ENCODE measurements at regions not wholly inside any gene's neighbourhood (a gene's known extent, or its start where the extent isn't known, plus 50 kb on each side); places are given as distances from the start of the nearest gene placed in this dataset.
A peak's percentile ranks its signal among the peaks of the same experiment; 100 is the strongest.

GRCh38 chr12:30015631-30016337 is 232.0 kb upstream of the TMTC1 start:
- no peak overlapping the region for H3K4me3 Mint-ChIP-seq

DNA sequence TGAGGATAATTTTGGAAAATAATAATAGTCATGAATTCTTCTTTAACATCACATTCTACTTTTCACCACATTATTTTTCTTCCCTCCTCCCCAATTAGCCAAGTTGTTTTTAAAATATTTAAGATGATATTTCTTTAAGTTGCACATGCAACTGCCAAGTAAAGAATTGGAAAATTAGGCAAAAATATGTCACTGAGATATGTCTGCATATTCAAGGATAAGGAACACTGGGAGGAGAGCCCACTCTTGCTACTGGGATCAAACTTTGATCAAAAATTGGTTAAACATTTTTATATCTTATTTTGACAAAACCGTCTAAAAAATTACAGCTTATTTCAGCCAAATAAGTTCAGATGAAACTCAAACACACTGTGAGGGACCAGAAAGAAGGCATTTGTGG is 231.2 kb upstream of the TMTC1 start:
- WGBS (ENCODE audit: insufficient coverage), result no CpG with 5 or more reads among the region's 1 CpG
- Mint-ChIP-seq H3K27ac (no peak overlapping the region), H3K36me3 (no peaks in the 10 kb centered on the region), H3K27me3 (ENCODE audit: low read depth in 3 of 3) (no peaks in the 10 kb centered on the region), H3K9me3 (peaks cover 0 to 3% (median 0%) of the 10 kb centered on the region in 7 donors), H3K4me3 (no peak overlapping the region), H3K4me1 (no peaks in the 10 kb centered on the region)
- no peak overlapping the region for H3K9ac ChIP-seq (ENCODE audit: insufficient read depth, low read length, poor library complexity, severe bottlenecking)
- TF ChIP-seq, protein P1, sequence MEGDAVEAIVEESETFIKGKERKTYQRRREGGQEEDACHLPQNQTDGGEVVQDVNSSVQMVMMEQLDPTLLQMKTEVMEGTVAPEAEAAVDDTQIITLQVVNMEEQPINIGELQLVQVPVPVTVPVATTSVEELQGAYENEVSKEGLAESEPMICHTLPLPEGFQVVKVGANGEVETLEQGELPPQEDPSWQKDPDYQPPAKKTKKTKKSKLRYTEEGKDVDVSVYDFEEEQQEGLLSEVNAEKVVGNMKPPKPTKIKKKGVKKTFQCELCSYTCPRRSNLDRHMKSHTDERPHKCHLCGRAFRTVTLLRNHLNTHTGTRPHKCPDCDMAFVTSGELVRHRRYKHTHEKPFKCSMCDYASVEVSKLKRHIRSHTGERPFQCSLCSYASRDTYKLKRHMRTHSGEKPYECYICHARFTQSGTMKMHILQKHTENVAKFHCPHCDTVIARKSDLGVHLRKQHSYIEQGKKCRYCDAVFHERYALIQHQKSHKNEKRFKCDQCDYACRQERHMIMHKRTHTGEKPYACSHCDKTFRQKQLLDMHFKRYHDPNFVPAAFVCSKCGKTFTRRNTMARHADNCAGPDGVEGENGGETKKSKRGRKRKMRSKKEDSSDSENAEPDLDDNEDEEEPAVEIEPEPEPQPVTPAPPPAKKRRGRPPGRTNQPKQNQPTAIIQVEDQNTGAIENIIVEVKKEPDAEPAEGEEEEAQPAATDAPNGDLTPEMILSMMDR (IDR thresholded peaks at IDR 0.05), result no peak
- DNase-seq, result no peak
- H2AFZ ChIP-seq (ENCODE audit: insufficient read depth, low read depth, low read length, poor library complexity, severe bottlenecking), result no peak overlapping the region
- H3K36me3 ChIP-seq (replicated peaks in 1 of 2; ENCODE audit: control insufficient read depth in 1 of 2, insufficient read depth in 2 of 2, low read length in 2 of 2), result no peaks in the 10 kb centered on the region
- no peaks in the 10 kb centered on the region for H4K20me1 ChIP-seq (ENCODE audit: insufficient read depth, low read length)
- no peaks in the 10 kb centered on the region for H3K79me2 ChIP-seq (ENCODE audit: insufficient read depth, low read length)
- no peaks in the 10 kb centered on the region for H3K4me1 ChIP-seq (ENCODE audit: control insufficient read depth in 1 of 2, insufficient read depth in 2 of 2, low read length in 2 of 2)
- H3K4me3 ChIP-seq (replicated peaks in 1 of 3; ENCODE audit: low read depth in 2 of 3, low read length in 3 of 3), result no peak overlapping the region
- H3K27ac ChIP-seq (ENCODE audit: low read depth in 1 of 2, low read length in 2 of 2), result no peak overlapping the region
- no peak overlapping the region for H3K4me2 ChIP-seq (replicated peaks; ENCODE audit: extremely low read depth, low read length, poor library complexity, severe bottlenecking)
- H3K27me3 ChIP-seq (ENCODE audit: control insufficient read depth in 2 of 2, insufficient read depth in 2 of 2, low read length in 2 of 2), result no peaks in the 10 kb centered on the region
- peaks cover 0 to 2% of the 10 kb centered on the region in 2 donors for H3K9me3 ChIP-seq (replicated peaks in 1 of 2; ENCODE audit: control insufficient read depth in 1 of 2, insufficient read depth in 1 of 2, low read length in 2 of 2)
- intact Hi-C loops (cut with micrococcal nuclease), result no loop called here

More at GRCh38 chr12:30015631-30016337, 232.0 kb upstream of the TMTC1 start:
- no peak overlapping the region for H2AFZ ChIP-seq (ENCODE audit: insufficient read depth, low read depth, low read length, poor library complexity, severe bottlenecking)
- no peaks in the 10 kb centered on the region for H3K36me3 ChIP-seq (replicated peaks in 1 of 2; ENCODE audit: control insufficient read depth in 1 of 2, insufficient read depth in 2 of 2, low read length in 2 of 2)
- DNase-seq, result no peak
- H3K27ac ChIP-seq (ENCODE audit: low read depth in 1 of 2, low read length in 2 of 2), result no peak overlapping the region
- H3K4me1 ChIP-seq (ENCODE audit: control insufficient read depth in 1 of 2, insufficient read depth in 2 of 2, low read length in 2 of 2), result no peaks in the 10 kb centered on the region
- no peaks in the 10 kb centered on the region for H4K20me1 ChIP-seq (ENCODE audit: insufficient read depth, low read length)
- peaks cover 0 to 2% of the 10 kb centered on the region in 2 donors for H3K9me3 ChIP-seq (replicated peaks in 1 of 2; ENCODE audit: control insufficient read depth in 1 of 2, insufficient read depth in 1 of 2, low read length in 2 of 2)
- H3K9ac ChIP-seq (ENCODE audit: insufficient read depth, low read length, poor library complexity, severe bottlenecking), result no peak overlapping the region
- TF ChIP-seq, protein P1 (IDR thresholded peaks at IDR 0.05), result no peak
- intact Hi-C loops (cut with micrococcal nuclease), result no loop called here
- Mint-ChIP-seq H3K27me3 (ENCODE audit: low read depth in 3 of 3) (no peaks in the 10 kb centered on the region), H3K27ac (peak overlapping the region in 1 of 7 donors; percentile 0), H3K36me3 (no peaks in the 10 kb centered on the region), H3K4me1 (no peaks in the 10 kb centered on the region), H3K9me3 (peaks cover 0 to 3% (median 0%) of the 10 kb centered on the region in 7 donors)
- 95% methylated on average over 4 of the region's 5 CpGs for WGBS (ENCODE audit: insufficient coverage)
- no peaks in the 10 kb centered on the region for H3K79me2 ChIP-seq (ENCODE audit: insufficient read depth, low read length)
- H3K27me3 ChIP-seq (ENCODE audit: control insufficient read depth in 2 of 2, insufficient read depth in 2 of 2, low read length in 2 of 2), result no peaks in the 10 kb centered on the region
- no peak overlapping the region for H3K4me3 ChIP-seq (replicated peaks in 1 of 3; ENCODE audit: low read depth in 2 of 3, low read length in 3 of 3)
- H3K4me2 ChIP-seq (replicated peaks; ENCODE audit: extremely low read depth, low read length, poor library complexity, severe bottlenecking), result no peak overlapping the region
